GM12801 (cell line): ENCODE measurements at regions not wholly inside any gene's neighbourhood (a gene's known extent, or its start where the extent isn't known, plus 50 kb on each side); places are given as distances from the start of the nearest gene placed in this dataset.

Experiments
- TF ChIP-seq, protein P1 (sequence below): IDR thresholded peaks from one replicate; pipeline ENCODE4 v1.5.1; 2011; ENCODE audit warnings: control low read depth; ENCODE audit not compliant: insufficient read length; ENCODE audit errors: extremely low read depth

DNA sequence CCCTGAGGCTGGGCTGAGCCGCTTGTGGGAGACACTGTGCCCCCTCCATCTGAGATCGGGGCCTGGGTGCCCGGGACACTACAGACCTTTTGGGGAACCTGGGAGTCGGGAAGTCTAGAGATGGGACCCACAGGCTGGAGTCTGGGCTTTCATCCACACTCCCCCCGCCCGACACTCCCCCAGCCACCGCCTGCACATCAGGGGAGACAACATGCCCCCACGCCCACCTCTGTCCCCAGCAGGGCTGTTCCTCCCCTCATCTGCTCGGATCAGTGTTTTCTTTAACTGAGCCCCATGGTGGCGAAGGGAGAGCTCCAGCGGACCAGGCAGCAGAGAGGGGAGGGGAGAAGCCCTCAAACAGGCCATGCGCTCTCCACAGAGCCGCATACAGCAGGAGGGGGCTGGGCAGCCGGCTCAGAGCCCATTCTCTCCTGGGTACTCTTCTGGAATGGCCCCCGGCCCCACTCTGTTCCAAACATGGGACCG is 174.7 kb downstream of the IGLL1 start:
- TF ChIP-seq, protein P1, sequence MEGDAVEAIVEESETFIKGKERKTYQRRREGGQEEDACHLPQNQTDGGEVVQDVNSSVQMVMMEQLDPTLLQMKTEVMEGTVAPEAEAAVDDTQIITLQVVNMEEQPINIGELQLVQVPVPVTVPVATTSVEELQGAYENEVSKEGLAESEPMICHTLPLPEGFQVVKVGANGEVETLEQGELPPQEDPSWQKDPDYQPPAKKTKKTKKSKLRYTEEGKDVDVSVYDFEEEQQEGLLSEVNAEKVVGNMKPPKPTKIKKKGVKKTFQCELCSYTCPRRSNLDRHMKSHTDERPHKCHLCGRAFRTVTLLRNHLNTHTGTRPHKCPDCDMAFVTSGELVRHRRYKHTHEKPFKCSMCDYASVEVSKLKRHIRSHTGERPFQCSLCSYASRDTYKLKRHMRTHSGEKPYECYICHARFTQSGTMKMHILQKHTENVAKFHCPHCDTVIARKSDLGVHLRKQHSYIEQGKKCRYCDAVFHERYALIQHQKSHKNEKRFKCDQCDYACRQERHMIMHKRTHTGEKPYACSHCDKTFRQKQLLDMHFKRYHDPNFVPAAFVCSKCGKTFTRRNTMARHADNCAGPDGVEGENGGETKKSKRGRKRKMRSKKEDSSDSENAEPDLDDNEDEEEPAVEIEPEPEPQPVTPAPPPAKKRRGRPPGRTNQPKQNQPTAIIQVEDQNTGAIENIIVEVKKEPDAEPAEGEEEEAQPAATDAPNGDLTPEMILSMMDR: no peak

DNA sequence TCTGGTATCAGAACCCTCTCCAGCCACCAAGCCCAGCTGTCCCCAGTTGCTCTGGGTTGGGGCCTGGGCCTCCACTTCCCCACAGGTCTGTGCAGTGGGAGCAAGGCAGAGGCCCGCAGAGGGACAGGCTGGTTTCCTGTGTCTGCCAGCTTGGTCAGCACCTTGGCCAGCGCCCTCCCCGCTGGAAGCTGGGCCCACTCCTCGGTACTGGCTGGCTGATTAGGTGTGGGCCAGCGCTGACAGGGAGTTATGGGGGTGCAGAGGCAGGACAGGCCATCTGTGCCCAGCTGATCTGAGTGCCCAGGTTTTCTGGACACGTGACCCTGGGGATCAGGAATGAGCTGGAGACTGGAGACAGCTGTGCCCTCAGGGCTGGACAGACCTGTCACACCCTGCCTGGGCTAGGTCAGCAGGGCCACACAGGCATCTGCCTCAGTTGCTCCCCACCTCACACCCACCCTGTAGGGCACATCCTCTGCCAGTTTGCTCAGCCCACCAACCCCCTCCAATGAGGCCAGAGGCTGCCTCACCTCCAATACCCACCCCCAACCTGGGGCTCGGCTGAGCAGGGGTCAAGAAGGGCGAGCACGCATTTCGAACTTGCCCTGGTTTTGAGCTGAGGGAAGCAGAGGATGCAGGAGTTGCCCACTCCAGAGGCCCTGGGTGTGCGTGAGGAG is 175.3 kb downstream of the IGLL1 start:
- TF ChIP-seq, protein P1: no peak

DNA sequence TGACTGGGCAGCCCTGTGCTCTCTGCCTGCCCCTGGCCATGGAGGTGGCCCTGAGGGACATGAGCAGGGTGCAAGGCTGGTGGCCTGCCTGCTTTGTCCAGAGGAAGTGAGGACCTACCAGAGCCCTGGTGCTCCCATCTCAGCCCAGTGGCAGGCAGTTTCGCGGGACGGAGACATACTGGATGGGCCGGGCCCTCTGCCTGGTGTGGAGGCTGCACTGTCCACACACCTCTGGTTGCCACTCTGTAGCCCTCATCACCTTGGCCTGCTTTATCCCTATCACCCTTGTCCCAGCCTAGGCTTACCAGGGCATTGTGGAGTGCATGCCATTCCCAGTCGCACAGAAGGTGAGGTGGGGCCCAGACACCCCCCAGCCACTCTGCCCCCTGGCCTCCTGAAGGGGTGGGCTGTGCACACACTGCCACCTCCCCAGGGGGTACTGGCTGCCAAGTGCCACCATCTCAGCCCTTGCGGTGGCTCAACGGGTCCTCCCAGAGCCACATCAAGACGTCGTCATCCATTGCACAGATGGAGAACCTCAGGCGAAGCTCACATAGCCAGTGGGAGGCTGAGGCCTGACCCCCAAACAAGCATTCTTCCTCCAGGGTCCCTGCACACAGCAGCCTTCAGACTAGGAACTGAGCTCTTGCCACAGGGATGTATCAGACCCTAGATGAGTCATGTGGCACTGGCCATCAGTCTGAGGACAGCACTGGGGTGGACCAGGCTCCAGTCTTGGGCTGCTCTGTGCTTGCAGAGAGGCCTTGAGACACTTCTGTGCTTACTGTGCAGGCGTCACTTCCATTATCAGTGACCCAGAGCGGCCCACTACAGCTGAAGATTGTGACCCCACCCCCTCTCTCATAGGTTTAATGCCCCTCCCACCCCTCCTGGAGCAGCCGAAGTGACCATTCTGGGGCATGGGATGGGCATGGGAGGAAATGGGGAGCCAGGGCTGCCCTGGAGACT is 176.1 kb downstream of the IGLL1 start:
- TF ChIP-seq, protein P1: no peak

DNA sequence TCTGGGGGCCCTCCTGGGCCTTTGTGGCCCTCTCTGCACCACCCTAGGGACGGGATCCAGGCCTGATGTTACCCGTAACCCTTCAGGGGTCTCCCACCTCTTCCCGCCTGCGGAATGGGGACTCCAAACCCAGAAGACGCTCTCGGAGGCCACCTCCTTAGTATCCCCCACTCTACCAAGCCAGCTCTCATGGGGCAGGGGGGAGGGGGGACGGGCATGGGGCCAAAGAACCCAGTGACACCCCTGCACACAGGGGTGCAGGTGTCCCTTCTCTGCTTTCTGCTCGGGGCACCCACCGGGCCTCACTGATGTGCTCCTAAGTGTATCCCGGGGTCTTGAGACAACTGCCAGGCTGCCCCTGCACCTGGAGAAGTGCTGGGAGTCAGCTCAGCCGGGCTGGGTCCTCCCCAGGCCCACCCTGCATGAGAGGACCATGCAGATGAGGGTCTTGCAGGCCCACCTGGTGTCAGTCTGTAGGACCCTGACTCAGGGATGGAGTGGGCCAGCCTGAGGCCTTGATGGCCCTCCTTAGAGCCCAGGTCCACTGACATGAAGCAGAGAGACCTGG is 176.9 kb downstream of the IGLL1 start:
- TF ChIP-seq, protein P1: no peak

DNA sequence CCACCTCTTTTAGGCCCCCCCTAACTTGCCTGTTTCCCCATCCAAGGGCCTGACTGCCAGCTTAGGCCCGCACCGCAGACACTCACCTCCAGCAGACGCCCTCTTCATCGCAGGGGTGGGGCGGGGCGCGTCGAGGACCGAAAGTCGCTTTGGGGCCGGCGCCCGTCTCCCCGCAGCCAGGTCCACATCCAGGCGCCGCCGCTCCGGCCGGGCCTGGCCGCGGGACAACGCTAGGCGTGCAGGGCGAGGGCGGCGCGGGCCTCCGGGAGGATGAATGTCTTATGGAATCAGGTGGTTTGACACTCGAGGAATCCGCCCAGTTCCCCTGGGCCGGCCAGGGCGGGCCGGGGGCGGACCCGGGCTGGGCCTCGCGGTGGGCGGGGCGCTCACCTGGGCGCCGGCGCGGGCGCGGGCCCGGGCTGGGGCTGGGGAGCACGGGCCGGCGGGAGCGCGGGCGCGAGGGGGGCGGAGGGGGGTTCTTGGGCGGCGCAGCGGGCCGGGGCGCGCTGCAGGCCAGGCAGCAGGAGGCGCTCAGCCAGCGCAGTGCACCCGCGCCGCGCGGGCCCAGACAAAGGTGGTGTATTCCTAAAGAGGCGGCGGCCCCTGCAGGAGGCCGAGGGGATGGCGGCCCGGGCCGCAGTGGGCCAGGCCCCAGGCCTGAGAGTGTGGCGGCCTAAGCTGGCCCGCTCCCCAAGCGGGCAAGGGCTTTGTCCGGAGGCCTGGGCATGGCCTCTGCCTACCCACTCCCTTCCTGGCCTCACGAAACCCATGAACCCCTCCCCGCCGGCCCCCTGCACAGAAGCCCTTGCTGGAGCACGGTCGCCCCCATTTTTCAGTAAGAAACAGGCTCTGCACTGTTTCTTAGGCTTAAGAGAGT is 177.6 kb downstream of the IGLL1 start:
- TF ChIP-seq, protein P1: no peak

DNA sequence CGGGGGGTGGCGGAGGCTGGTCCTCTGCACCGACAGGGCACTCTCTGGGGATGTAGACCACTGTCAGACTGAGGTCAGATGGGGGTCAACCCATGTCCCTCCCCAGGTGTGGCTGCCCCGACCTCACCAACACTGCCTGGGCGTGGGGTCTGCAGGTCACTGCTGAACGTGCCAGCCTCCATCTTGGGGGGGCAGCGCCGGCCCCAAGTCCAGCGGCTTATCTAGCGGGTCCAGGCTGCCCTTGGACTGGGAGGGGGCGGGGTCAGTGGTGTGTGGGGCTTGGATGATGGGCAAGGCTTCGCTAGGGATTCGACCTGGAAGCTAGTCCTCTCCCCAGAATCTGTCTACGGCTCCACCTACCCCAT is 178.2 kb downstream of the IGLL1 start:
- TF ChIP-seq, protein P1: no peak
